D721Med (cell line): ENCODE measurements at regions not wholly inside any gene's neighbourhood (a gene's known extent, or its start where the extent isn't known, plus 50 kb on each side); places are given as distances from the start of the nearest gene placed in this dataset.

ENCODE experiments used
- DNase-seq: peaks from one replicate; pipeline ENCODE4 v3.0.0; 2011; ENCODE audit warnings: low spot score; ENCODE audit not compliant: insufficient read length
- FAIRE-seq: peaks from 2 replicates; lab custom pipeline; 2011; peaks lifted over from hg19 to GRCh38; lab: Jason Lieb, UNC
- TF ChIP-seq, protein P1 (sequence below): IDR thresholded peaks from 2 replicates; pipeline ENCODE4 v1.5.1; 2012; ENCODE audit warnings: mild to moderate bottlenecking, control low read depth; ENCODE audit not compliant: insufficient read depth; ENCODE audit errors: missing control alignments

DNA sequence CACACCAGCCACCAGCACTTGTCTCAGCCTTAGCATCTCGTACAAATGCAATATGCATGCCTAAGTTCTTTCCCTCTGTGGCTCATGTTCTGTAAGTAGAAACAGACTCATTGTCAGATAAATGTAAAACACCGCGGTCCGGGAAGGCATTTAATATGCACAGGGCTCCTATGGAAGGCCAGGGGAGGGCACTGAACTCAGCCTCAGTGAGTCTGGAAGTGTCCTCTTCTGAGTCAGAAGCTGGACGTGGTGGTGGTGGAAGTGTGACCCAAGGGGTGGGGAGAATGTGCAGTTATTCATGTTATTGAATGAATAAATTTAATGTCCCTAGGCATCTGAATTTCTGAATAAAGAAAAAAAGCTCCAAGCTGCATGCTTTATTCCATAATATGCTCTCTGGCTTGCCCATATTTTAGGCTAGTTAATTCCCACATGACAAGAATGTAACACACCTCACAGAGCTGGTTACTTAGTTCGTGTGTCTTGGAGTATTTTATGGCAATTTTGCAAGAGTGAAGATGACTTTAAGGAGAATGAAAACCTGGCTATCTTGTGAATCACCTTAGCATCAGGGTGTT lies 193.1 kb upstream of the GATB start:
- TF ChIP-seq, protein P1, sequence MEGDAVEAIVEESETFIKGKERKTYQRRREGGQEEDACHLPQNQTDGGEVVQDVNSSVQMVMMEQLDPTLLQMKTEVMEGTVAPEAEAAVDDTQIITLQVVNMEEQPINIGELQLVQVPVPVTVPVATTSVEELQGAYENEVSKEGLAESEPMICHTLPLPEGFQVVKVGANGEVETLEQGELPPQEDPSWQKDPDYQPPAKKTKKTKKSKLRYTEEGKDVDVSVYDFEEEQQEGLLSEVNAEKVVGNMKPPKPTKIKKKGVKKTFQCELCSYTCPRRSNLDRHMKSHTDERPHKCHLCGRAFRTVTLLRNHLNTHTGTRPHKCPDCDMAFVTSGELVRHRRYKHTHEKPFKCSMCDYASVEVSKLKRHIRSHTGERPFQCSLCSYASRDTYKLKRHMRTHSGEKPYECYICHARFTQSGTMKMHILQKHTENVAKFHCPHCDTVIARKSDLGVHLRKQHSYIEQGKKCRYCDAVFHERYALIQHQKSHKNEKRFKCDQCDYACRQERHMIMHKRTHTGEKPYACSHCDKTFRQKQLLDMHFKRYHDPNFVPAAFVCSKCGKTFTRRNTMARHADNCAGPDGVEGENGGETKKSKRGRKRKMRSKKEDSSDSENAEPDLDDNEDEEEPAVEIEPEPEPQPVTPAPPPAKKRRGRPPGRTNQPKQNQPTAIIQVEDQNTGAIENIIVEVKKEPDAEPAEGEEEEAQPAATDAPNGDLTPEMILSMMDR: no peak
- DNase-seq: no peak
- no peak for FAIRE-seq

DNA sequence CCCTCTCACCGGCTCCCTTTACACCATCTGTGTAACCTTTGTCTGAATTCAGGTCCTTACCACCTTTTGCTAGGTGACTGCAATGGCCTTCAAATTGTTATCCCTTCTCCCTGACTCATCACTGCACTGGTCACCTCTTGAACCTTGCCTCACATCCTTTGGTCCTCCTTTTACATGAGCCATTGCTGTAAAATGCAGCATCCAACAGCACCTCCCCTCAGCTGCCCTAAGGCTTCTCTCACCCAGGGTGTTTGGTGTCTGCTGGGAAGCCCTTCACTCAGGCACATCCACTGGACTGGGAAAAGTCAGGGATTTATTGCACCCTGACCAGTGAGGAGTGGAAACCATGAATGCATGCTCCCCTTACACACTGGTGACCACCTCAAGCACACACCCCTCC lies 192.5 kb upstream of the GATB start:
- FAIRE-seq: no peak
- TF ChIP-seq, protein P1: no peak

DNA sequence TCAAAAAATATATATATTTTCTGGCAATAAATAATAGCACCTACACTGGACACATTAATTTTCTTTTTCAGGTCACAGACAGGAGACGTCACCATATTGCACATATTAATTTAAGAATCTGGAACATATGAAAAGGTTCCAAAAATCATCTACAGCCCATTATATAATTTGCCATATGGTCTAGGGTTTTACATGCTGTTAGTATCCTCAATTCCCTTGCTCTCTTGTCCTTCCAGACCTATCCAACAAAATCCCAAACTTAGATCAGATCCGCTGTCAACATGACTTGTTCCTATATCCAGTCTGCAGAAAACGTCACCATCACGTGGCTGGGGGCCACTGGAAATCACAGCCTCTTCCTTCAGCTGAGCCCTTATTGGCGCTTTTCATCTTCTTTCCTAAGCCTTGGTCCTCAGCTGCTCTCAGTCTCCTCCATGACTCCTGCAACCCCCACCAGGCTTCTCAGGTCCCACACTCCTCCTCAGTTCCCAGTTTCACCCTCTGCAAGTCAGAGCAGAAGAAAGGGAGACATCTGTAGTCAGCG lies 192.0 kb upstream of the GATB start:
- TF ChIP-seq, protein P1: no peak
- FAIRE-seq (no peak), DNase-seq (no peak)

More for the DNA sequence above, 192.5 kb upstream of the GATB start:
- no peak for DNase-seq

DNA sequence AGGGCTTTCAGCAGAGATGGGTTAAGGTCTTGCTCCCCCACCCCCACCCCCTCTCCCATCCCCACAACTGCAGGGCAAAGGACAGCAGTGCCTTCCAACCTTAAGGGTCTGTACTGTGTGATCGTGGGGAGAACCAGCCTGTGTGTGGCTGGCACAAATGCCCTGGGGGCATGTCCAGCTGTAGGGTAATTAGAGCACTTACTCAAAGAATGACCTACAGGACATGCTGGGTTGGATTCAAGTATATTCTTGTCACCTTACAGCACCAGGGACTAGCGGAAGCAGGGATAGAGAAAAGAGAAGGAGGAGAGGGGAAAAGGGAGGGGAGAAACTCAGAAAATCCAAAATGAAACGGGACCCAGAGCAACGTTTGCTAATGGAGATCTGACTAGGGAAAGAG lies 191.3 kb upstream of the GATB start:
- TF ChIP-seq, protein P1: no peak
- FAIRE-seq (no peak), DNase-seq (no peak)

DNA sequence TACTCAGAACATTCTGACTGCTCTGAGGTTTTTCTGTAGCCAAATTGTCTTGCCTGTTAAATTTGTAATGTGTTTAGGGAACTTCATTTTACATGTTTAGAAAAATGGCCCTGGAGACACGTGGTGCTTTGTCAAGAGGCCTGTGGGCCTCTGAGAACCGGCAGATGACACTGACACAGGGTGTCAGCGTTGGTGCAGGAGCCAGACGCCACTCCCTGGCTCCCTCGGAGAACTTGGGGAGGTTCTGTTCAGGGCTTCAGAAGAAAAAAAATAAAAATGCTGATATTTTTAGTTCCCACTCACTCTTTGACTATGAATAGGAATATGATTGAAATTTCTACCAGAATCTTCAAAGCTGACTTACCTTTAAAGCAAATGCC lies 190.9 kb upstream of the GATB start:
- FAIRE-seq (no peak), DNase-seq (no peak)
- TF ChIP-seq, protein P1: no peak

DNA sequence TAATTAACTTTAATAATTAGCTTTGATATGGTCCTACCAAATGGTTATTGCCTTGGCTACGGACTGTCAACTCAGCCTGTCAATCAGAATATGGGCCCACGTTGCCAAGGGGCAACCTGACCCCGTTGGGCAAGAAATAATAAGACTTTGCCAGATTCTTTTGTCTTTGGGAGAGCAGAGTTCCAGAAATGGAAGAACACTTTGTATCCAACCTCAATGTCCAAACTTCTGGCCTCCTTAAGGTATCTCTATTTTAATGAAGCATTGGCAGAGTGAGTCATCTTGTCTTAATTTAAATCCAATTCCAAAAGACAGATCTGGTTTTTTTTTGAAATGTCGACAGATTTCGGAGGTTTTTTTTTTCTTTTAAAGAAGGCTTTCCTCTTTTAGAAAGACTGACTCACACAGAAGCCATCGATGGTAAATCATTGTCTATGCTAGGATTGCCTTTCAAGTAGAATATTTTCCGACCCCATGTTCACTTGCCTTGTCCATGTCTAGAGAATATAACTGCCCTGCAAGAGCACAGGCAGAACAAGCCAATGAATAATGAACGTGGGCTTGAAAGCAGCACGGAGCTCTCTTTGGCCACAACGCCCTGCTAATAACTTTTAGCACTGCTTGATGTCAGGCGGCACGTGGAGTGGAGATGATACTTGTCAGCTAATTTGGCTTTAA lies 190.3 kb upstream of the GATB start:
- TF ChIP-seq, protein P1: no peak
- DNase-seq (no peak), FAIRE-seq (no peak)
